ENCODE measurements at regions not wholly inside any gene's neighbourhood (a gene's known extent, or its start where the extent isn't known, plus 50 kb on each side); places are given as distances from the start of the nearest gene placed in this dataset.

DNA sequence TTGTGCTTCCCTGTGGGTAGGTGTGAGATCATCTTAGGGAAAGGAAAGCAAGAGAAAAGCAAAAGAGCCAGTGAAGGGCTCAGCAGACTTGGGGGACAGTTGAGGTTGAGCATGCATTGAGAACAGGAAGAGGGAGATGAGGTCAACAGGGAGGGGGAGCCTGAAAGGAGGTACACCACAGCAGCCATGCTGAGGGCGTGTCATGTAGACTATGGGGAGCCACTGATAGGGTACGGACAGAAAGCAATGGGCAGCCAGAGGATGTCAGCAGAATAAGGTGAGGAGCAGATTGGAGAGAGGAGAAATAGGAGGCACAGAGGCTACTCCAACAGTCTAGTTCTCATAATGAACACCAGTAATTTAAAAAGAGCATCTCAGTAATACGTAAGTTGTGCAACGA, 351.1 kb upstream of the HTR1E start:
- TF ChIP-seq GATA2 (IDR thresholded peaks at IDR 0.05; ENCODE audit: low read depth, low read length) (no peak), GATA3 (IDR thresholded peaks at IDR 0.05; ENCODE audit: low read depth, low read length) (no peak)

Data from SH-SY5Y (cell line).